ENCODE measurements at regions not wholly inside any gene's neighbourhood (a gene's known extent, or its start where the extent isn't known, plus 50 kb on each side); places are given as distances from the start of the nearest gene placed in this dataset.

GRCh38 chr3:157920822-157921700 is 185.2 kb downstream of the SHOX2 start:
- no peak for TF ChIP-seq POLR2A (IDR thresholded peaks at IDR 0.05)
- TF ChIP-seq EP300 (IDR thresholded peaks at IDR 0.05) = no peak
- TF ChIP-seq CTCF (IDR thresholded peaks at IDR 0.05) = no peak
- no peaks in the 10 kb centered on the region for H3K36me3 ChIP-seq
- no peak overlapping the region for H3K4me3 ChIP-seq
- no peaks in the 10 kb centered on the region for H3K4me1 ChIP-seq (ENCODE audit: insufficient read depth)
- no peaks in the 10 kb centered on the region for H3K27me3 ChIP-seq
- WGBS, 3 donors = 13 to 25% (median 13%) methylated on average over 19 of the region's 19 CpGs
- intact Hi-C loops (cut with DNase I) = no loop called here
- no peak overlapping the region for H3K27ac ChIP-seq
- DNase-seq = no peak
- no peaks in the 10 kb centered on the region for H3K9me3 ChIP-seq

- Histone ChIP-seq H3K27me3 (no peaks in the 10 kb centered on the region), H3K9me3 (no peaks in the 10 kb centered on the region), H3K4me3 (no peak overlapping the region), H3K27ac (no peak overlapping the region), H3K4me1 (ENCODE audit: insufficient read depth) (no peaks in the 10 kb centered on the region), H3K36me3 (no peaks in the 10 kb centered on the region)
- intact Hi-C loops (cut with DNase I) = no loop called here
- no peak for TF ChIP-seq CTCF (IDR thresholded peaks at IDR 0.05)
- TF ChIP-seq POLR2A (IDR thresholded peaks at IDR 0.05) = no peak
- no peak for TF ChIP-seq EP300 (IDR thresholded peaks at IDR 0.05)
- DNase-seq = no peak
- 80 to 87% (median 81%) methylated on average over 2 of the region's 2 CpGs for WGBS, 3 donors
Measured at GRCh38 chr3:157919319-157919887, 186.8 kb downstream of the SHOX2 start.

GRCh38 chr3:157918402-157918801 is 187.8 kb downstream of the SHOX2 start:
- Histone ChIP-seq H3K36me3 (no peaks in the 10 kb centered on the region), H3K4me3 (no peak overlapping the region), H3K4me1 (ENCODE audit: insufficient read depth) (no peaks in the 10 kb centered on the region), H3K27ac (no peak overlapping the region), H3K9me3 (no peaks in the 10 kb centered on the region), H3K27me3 (no peaks in the 10 kb centered on the region)
- WGBS, 3 donors = 76 to 86% (median 82%) methylated on average over 3 of the region's 3 CpGs
- intact Hi-C loops (cut with DNase I) = no loop called here
- DNase-seq = no peak
- no peak for TF ChIP-seq POLR2A (IDR thresholded peaks at IDR 0.05)
- TF ChIP-seq EP300 (IDR thresholded peaks at IDR 0.05) = no peak
- no peak for TF ChIP-seq CTCF (IDR thresholded peaks at IDR 0.05)

- no peaks in the 10 kb centered on the region for H3K9me3 ChIP-seq
- no peak overlapping the region for H3K27ac ChIP-seq
- no peak for TF ChIP-seq POLR2A (IDR thresholded peaks at IDR 0.05)
- TF ChIP-seq CTCF (IDR thresholded peaks at IDR 0.05) = no peak
- TF ChIP-seq EP300 (IDR thresholded peaks at IDR 0.05) = no peak
- intact Hi-C loops (cut with DNase I) = no loop called here
- H3K27me3 ChIP-seq = no peaks in the 10 kb centered on the region
- H3K36me3 ChIP-seq = no peaks in the 10 kb centered on the region
- no peak overlapping the region for H3K4me3 ChIP-seq
- no peak for DNase-seq
- no peaks in the 10 kb centered on the region for H3K4me1 ChIP-seq (ENCODE audit: insufficient read depth)
- WGBS, 3 donors = 70 to 80% (median 78%) methylated on average over 3 of the region's 3 CpGs
Measured at GRCh38 chr3:157916672-157917071, 189.5 kb downstream of the SHOX2 start.
